MM.1S (cell line): ENCODE measurements at regions not wholly inside any gene's neighbourhood (a gene's known extent, or its start where the extent isn't known, plus 50 kb on each side); places are given as distances from the start of the nearest gene placed in this dataset.

Experiments
- DNase-seq: peaks from one replicate; pipeline ENCODE4 v3.0.0-alpha.2; 2015
- H2AFZ ChIP-seq: fragments of 300-600 bp; sonication (generic); 2 replicates; pipeline ENCODE4 v1.6.0; 2016; ENCODE audit warnings: antibody characterized with exemption, low read length
- H3F3A ChIP-seq: fragments of 300-600 bp; sonication (generic); 2 replicates; pipeline ENCODE4 v1.6.1; 2016; ENCODE audit warnings: mild to moderate bottlenecking, antibody characterized with exemption, low read length, moderate library complexity, mixed read lengths; ENCODE audit not compliant: insufficient read depth
- H3K27ac ChIP-seq: fragments of 300-600 bp; sonication (generic); 2 replicates; pipeline ENCODE4 v1.5.1; 2016; ENCODE audit warnings: mild to moderate bottlenecking, low read length
- H3K27me3 ChIP-seq: fragments of 300-600 bp; sonication (generic); replicated peaks from 2 replicates; pipeline ENCODE4 v1.6.0; 2016; ENCODE audit warnings: low read length; ENCODE audit not compliant: insufficient read depth
- H3K36me3 ChIP-seq: fragments of 300-600 bp; sonication (generic); replicated peaks from 2 replicates; pipeline ENCODE4 v1.6.1; 2016; ENCODE audit warnings: mild to moderate bottlenecking, low read length, mixed read lengths; ENCODE audit not compliant: insufficient read depth
- H3K4me1 ChIP-seq: fragments of 300-600 bp; sonication (generic); 2 replicates; pipeline ENCODE4 v1.6.1; 2016; ENCODE audit warnings: low read length, mixed read lengths
- H3K4me2 ChIP-seq: fragments of 300-600 bp; sonication (generic); 2 replicates; pipeline ENCODE4 v1.6.0; 2016; ENCODE audit warnings: low read depth, low read length
- H3K4me3 ChIP-seq: fragments of 300-600 bp; sonication (generic); 2 replicates; pipeline ENCODE4 v1.5.1; 2016; ENCODE audit warnings: low read length, mixed read lengths
- H3K79me2 ChIP-seq: fragments of 300-600 bp; sonication (generic); 2 replicates; pipeline ENCODE4 v1.6.1; 2016; ENCODE audit warnings: mixed run types, low read length, mixed read lengths
- H3K9ac ChIP-seq: fragments of 300-600 bp; sonication (generic); 2 replicates; pipeline ENCODE4 v1.6.1; 2016; ENCODE audit warnings: low read length, mixed read lengths
- H3K9me2 ChIP-seq: fragments of 300-600 bp; sonication (generic); replicated peaks from 2 replicates; pipeline ENCODE4 v1.6.1; 2016; ENCODE audit warnings: mild to moderate bottlenecking, low read length, mixed read lengths; ENCODE audit not compliant: insufficient read depth
- H3K9me3 ChIP-seq: fragments of 300-600 bp; sonication (generic); replicated peaks from 2 replicates; pipeline ENCODE4 v1.6.1; 2016; ENCODE audit warnings: mild to moderate bottlenecking, low read length, mixed read lengths; ENCODE audit not compliant: insufficient read depth
- H4K20me1 ChIP-seq: fragments of 300-600 bp; sonication (generic); 2 replicates; pipeline ENCODE4 v1.6.1; 2016; ENCODE audit warnings: mild to moderate bottlenecking, low read length, moderate library complexity, mixed read lengths; ENCODE audit not compliant: insufficient read depth
- CTCF ChIP-seq: fragments of 300-600 bp; sonication (generic); IDR thresholded peaks from 2 replicates; pipeline ENCODE4 v1.5.1; 2016; ENCODE audit warnings: antibody characterized with exemption, low read length, mixed read lengths
- EZH2 ChIP-seq: fragments of 300-600 bp; sonication (generic); optimal IDR thresholded peaks from 2 replicates; pipeline ENCODE3; 2017; ENCODE audit warnings: low read depth, mild to moderate bottlenecking, antibody characterized with exemption, low read length, mixed read lengths
- EZH2phosphoT487 ChIP-seq: fragments of 300-600 bp; sonication (generic); IDR thresholded peaks from 2 replicates; pipeline ENCODE4 v1.6.1; 2018; ENCODE audit warnings: antibody characterized with exemption, low read length

DNA sequence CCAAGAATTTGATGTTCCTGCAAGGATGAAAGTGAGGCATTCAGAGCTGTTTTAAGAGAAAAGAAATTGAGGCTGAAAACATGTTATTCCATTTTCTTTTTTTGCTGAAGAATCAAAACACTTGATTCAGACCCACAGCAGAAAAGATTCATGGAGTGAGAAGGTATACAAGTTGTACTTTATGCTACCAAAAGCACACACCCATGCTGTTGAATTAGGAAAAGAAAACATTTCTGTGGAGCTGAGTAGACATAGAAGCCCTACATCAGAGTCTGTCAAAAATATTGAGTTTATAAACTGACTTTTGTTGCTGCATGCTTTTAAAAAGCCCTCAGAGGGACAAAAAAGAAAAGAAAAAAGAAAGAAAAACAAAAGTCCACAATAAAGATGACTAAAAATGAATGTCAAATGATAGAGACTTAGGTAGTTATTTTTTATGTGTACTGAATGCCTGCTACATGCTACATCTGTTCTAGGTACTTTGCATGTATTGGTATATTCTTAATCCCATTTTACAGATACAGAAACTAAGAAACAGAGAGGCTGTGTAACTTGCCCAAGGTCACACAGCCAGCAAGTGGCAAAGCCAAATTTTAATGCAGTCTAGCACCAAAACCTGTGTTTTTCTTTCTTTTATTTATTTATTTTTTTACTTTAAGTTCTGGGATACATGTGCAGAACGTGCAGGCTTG is 71.7 kb upstream of the PALS2 start:
- Histone ChIP-seq H3K79me2 (no peaks in the 10 kb centered on the region), H3K27ac (no peak overlapping the region), H2AFZ (no peak overlapping the region), H4K20me1 (no peaks in the 10 kb centered on the region), H3K4me3 (no peak overlapping the region), H3K9me3 (no peaks in the 10 kb centered on the region), H3K27me3 (no peaks in the 10 kb centered on the region), H3K36me3 (no peaks in the 10 kb centered on the region), H3K4me2 (no peak overlapping the region), H3K9me2 (no peaks in the 10 kb centered on the region), H3K4me1 (no peaks in the 10 kb centered on the region), H3F3A (no peaks in the 10 kb centered on the region), H3K9ac (no peak overlapping the region)
- DNase-seq = no peak
- TF ChIP-seq CTCF = no peak
- TF ChIP-seq EZH2 = no peak
- no peak for TF ChIP-seq EZH2phosphoT487

GRCh38 chr7:24502135-24502488 is 71.1 kb upstream of the PALS2 start:
- no peak for DNase-seq
- Histone ChIP-seq H3K9ac (no peak overlapping the region), H3K4me3 (no peak overlapping the region), H3K79me2 (no peaks in the 10 kb centered on the region), H4K20me1 (no peaks in the 10 kb centered on the region), H3K27me3 (no peaks in the 10 kb centered on the region), H3K4me2 (no peak overlapping the region), H3K4me1 (no peaks in the 10 kb centered on the region), H3F3A (no peaks in the 10 kb centered on the region), H3K9me3 (no peaks in the 10 kb centered on the region), H3K27ac (no peak overlapping the region), H3K9me2 (no peaks in the 10 kb centered on the region), H2AFZ (no peak overlapping the region), H3K36me3 (no peaks in the 10 kb centered on the region)
- TF ChIP-seq EZH2 (no peak), EZH2phosphoT487 (no peak), CTCF (no peak)

- Histone ChIP-seq H3K79me2 (no peaks in the 10 kb centered on the region), H3K4me3 (no peak overlapping the region), H3K4me2 (no peak overlapping the region), H3K9ac (no peak overlapping the region), H4K20me1 (no peaks in the 10 kb centered on the region), H3K27ac (no peak overlapping the region), H3K9me3 (no peaks in the 10 kb centered on the region), H3K9me2 (no peaks in the 10 kb centered on the region), H3K36me3 (no peaks in the 10 kb centered on the region), H3K27me3 (no peaks in the 10 kb centered on the region), H3F3A (no peaks in the 10 kb centered on the region), H3K4me1 (no peaks in the 10 kb centered on the region), H2AFZ (no peak overlapping the region)
- DNase-seq = no peak
- TF ChIP-seq EZH2 (no peak), CTCF (no peak)
These were observed 69.7 kb upstream of the PALS2 start for GRCh38 chr7:24503506-24503905.
